Breast epithelium (tissue), 4 donors: ENCODE measurements at regions not wholly inside any gene's neighbourhood (a gene's known extent, or its start where the extent isn't known, plus 50 kb on each side); places are given as distances from the start of the nearest gene placed in this dataset.

Experiments used
- DNase-seq, 2 donors: peaks; one replicate each; pipeline ENCODE4 v3.0.0-alpha.2; 2019; ENCODE audit warnings: low spot score in 2 of 2
- H3K27ac ChIP-seq, 2 donors: fragments of 200-600 bp; sonication (generic) in 1 of 2; one replicate each; pipeline ENCODE4 v1.5.1; 2016 to 2019; ENCODE audit warnings: mild to moderate bottlenecking in 1 of 2
- H3K27me3 ChIP-seq, 2 donors: fragments of 200-600 bp; sonication (generic) in 1 of 2; one replicate each; pipeline versions ENCODE4 v1.5.1 to v1.6.0; 2017 to 2019; ENCODE audit warnings: control low read depth in 1 of 2, mild to moderate bottlenecking in 1 of 2
- H3K36me3 ChIP-seq: fragments of 200-600 bp; one replicate; pipeline ENCODE4 v1.5.1; 2019
- H3K4me1 ChIP-seq, 2 donors: fragments of 200-600 bp; sonication (generic); one replicate each; pipeline ENCODE4 v1.5.1; 2016 to 2019; ENCODE audit warnings: control low read depth in 1 of 2
- H3K4me3 ChIP-seq, 3 donors: fragments of 200-600 bp; sonication (generic); 1 replicate in 2 of 3; 2 replicates in 1 of 3; pipeline ENCODE4 v1.5.1; 2016 to 2019; ENCODE audit warnings: mild to moderate bottlenecking in 3 of 3, moderate library complexity in 2 of 3
- H3K9me3 ChIP-seq, 2 donors: fragments of 200-600 bp; sonication (generic) in 1 of 2; one replicate each; pipeline ENCODE4 v1.5.1; 2016 to 2019; ENCODE audit warnings: control low read depth in 1 of 2
- CTCF ChIP-seq, 3 donors: fragments of 450-650 bp; IDR thresholded peaks; one replicate each; pipeline ENCODE4 v1.5.1; 2016 to 2017; ENCODE audit warnings: antibody characterized with exemption in 3 of 3, mild to moderate bottlenecking in 3 of 3, moderate library complexity in 3 of 3
- POLR2A ChIP-seq: fragments of 450-650 bp; IDR thresholded peaks from one replicate; pipeline ENCODE4 v1.6.1; 2016; ENCODE audit warnings: antibody characterized with exemption, mild to moderate bottlenecking, moderate library complexity
- POLR2AphosphoS5 ChIP-seq, 3 donors: sonication (generic); formaldehyde crosslinking; IDR thresholded peaks; one replicate each; pipeline ENCODE4 v1.6.1; 2017; ENCODE audit warnings: antibody characterized with exemption in 3 of 3
- intact Hi-C: fragments of 100-400 bp; cut with DNase I; formaldehyde crosslinking; loops from one replicate; pipeline ENCODE4 v1.15.1; 2023; ENCODE audit warnings: low total_unique reads

GRCh38 chr9:108103046-108103693, 613.6 kb upstream of the KLF4 start:
- Histone ChIP-seq H3K4me3 (no peak overlapping the region), H3K4me1 (no peaks in the 10 kb centered on the region), H3K27ac (no peak overlapping the region), H3K9me3 (no peaks in the 10 kb centered on the region), H3K27me3 (no peaks in the 10 kb centered on the region), H3K36me3 (no peaks in the 10 kb centered on the region)
- TF ChIP-seq POLR2AphosphoS5 (IDR thresholded peaks at IDR 0.05) (no peak), POLR2A (no peak), CTCF (IDR thresholded peaks at IDR 0.05) (no peak)
- no peak for DNase-seq
- intact Hi-C loops: no loop called here

GRCh38 chr9:108101410-108101809, 611.8 kb upstream of the KLF4 start:
- H3K27me3 ChIP-seq: no peaks in the 10 kb centered on the region
- no peaks in the 10 kb centered on the region for H3K4me1 ChIP-seq
- TF ChIP-seq POLR2AphosphoS5 (IDR thresholded peaks at IDR 0.05): no peak
- no peak for DNase-seq
- H3K36me3 ChIP-seq: no peaks in the 10 kb centered on the region
- H3K27ac ChIP-seq: no peak overlapping the region
- H3K9me3 ChIP-seq: no peaks in the 10 kb centered on the region
- no peak overlapping the region for H3K4me3 ChIP-seq
- intact Hi-C loops: no loop called here

- DNase-seq: no peak
- no peaks in the 10 kb centered on the region for H3K4me1 ChIP-seq
- H3K36me3 ChIP-seq: no peaks in the 10 kb centered on the region
- no peak for TF ChIP-seq CTCF (IDR thresholded peaks at IDR 0.05)
- no peak for TF ChIP-seq POLR2A
- TF ChIP-seq POLR2AphosphoS5 (IDR thresholded peaks at IDR 0.05): no peak
- intact Hi-C loops: no loop called here
- H3K4me3 ChIP-seq: no peak overlapping the region
- no peaks in the 10 kb centered on the region for H3K27me3 ChIP-seq
- no peaks in the 10 kb centered on the region for H3K9me3 ChIP-seq
- H3K27ac ChIP-seq: no peak overlapping the region
Measured at GRCh38 chr9:108100571-108100970, 611.0 kb upstream of the KLF4 start.

GRCh38 chr9:108099854-108100253, 610.3 kb upstream of the KLF4 start:
- TF ChIP-seq POLR2A: no peak
- TF ChIP-seq CTCF (IDR thresholded peaks at IDR 0.05): no peak
- Histone ChIP-seq H3K27me3 (no peaks in the 10 kb centered on the region), H3K4me3 (no peak overlapping the region), H3K27ac (no peak overlapping the region), H3K4me1 (no peaks in the 10 kb centered on the region), H3K36me3 (no peaks in the 10 kb centered on the region), H3K9me3 (no peaks in the 10 kb centered on the region)
- DNase-seq: no peak
- intact Hi-C loops: no loop called here

- intact Hi-C loops: no loop called here
- TF ChIP-seq POLR2AphosphoS5 (IDR thresholded peaks at IDR 0.05) (no peak), POLR2A (no peak), CTCF (IDR thresholded peaks at IDR 0.05) (no peak)
- DNase-seq: no peak
- H3K36me3 ChIP-seq: no peaks in the 10 kb centered on the region
- no peak overlapping the region for H3K4me3 ChIP-seq
- no peak overlapping the region for H3K27ac ChIP-seq
- H3K27me3 ChIP-seq: no peaks in the 10 kb centered on the region
- no peaks in the 10 kb centered on the region for H3K4me1 ChIP-seq
- no peaks in the 10 kb centered on the region for H3K9me3 ChIP-seq
Measured at GRCh38 chr9:108095496-108095895, 605.9 kb upstream of the KLF4 start.

GRCh38 chr9:108094676-108094993, 605.1 kb upstream of the KLF4 start:
- no peaks in the 10 kb centered on the region for H3K36me3 ChIP-seq
- intact Hi-C loops: no loop called here

More at GRCh38 chr9:108094676-108094993, 605.1 kb upstream of the KLF4 start:
- Histone ChIP-seq H3K9me3 (no peaks in the 10 kb centered on the region), H3K27me3 (no peaks in the 10 kb centered on the region), H3K4me1 (no peaks in the 10 kb centered on the region), H3K4me3 (no peak overlapping the region), H3K27ac (no peak overlapping the region)
- no peak for DNase-seq
- TF ChIP-seq POLR2A: no peak
- no peak for TF ChIP-seq POLR2AphosphoS5 (IDR thresholded peaks at IDR 0.05)
- TF ChIP-seq CTCF (IDR thresholded peaks at IDR 0.05): no peak
